ENCODE measurements at regions not wholly inside any gene's neighbourhood (a gene's known extent, or its start where the extent isn't known, plus 50 kb on each side); places are given as distances from the start of the nearest gene placed in this dataset.

DNA sequence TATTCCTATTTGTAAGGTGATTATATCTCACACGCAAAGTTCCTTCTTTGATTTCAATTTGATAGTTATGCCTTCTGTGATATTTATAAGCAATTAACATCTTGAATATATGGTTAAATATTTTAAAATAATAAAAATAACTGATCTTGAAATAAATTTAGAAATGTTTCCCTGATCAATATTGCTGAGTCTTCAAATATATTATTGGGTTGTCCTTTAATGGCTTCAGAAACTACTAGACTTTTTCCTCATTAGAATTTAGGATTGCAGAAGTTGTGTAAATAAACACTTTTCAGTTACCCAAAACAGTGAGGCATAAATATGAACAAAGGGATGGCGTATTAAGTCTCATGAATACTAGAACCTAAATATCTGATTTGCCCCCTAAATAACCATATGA lies 252.3 kb upstream of the PRR20A start:
- no peak for DNase-seq (ENCODE audit: low read depth, low spot score)

DNA sequence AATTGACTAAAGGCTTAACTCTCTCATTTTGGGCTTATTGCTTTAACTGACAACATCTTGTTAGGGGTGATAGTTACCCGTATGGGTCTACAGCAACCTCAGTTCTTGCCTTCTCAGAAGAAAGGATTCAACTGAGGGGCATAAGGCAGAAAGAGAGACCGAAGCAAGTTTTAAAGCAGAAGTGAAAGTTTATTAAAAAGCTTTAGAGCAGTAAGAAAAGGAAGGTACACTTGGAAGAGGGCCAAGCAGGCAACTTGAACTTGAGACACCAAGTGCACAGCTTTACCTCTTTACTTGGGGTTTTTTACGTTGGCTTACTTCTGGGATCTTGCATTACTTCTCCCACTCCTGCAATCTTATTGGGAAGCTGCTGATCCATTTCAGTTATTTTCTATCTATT lies 246.9 kb upstream of the PRR20A start:
- no peak for DNase-seq (ENCODE audit: low read depth, low spot score)

DNA sequence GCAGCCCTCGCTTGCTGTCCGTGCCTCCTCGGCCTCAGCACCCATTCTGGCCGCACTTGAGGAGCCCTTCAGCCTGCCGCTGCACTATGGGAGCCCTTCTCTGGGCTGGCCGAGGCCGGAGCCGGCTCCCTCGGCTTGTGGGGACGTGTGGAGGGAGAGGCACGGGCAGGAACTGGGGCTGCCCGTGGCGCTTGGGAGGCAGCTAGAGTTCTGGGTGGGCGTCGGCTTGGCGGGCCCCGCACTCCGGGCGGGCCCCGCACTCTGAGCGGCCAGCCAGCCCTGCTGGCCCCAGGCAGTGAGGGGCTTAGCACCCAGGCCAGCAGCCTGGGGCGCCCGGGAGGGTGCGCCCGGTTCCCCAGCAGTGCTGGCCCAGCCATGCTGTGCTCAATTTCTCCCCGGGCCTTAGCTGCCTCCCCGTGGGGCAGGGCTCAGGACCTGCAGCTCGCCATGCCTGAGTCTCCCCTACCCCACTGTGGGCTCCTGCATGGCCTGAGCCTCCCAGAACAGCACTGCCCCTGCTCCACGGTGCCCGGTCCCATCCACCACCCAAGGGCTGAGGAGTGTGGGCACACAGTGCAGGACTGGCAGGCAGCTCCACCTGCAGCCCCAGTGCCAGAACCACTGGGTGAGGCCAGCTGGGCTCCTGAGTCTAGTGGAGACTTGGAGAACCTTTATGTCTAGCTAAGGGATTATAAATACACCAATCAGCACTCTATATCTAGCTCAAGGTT lies 240.0 kb upstream of the PRR20A start:
- DNase-seq (ENCODE audit: low read depth, low spot score), result no peak

DNA sequence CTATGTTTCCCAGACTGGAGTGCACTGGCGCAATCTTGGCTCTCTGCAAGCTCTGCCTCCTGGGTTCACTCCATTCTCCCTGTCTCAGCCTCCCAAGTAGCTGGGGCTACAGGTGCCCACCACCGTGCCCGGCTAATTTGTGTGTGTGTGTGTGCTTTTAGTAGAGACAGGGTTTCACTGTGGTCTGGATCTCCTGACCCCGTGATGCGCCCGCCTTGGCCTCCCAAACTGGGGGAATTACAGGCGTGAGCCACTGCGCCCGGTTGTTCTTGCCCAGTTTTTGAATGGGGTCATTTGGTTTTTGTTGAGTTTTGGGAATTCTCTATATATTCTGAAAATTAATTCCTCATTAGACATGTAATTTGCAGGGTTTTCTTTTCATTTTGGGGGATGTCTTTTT lies 238.4 kb upstream of the PRR20A start:
- DNase-seq (ENCODE audit: low read depth, low spot score), result no peak

DNA sequence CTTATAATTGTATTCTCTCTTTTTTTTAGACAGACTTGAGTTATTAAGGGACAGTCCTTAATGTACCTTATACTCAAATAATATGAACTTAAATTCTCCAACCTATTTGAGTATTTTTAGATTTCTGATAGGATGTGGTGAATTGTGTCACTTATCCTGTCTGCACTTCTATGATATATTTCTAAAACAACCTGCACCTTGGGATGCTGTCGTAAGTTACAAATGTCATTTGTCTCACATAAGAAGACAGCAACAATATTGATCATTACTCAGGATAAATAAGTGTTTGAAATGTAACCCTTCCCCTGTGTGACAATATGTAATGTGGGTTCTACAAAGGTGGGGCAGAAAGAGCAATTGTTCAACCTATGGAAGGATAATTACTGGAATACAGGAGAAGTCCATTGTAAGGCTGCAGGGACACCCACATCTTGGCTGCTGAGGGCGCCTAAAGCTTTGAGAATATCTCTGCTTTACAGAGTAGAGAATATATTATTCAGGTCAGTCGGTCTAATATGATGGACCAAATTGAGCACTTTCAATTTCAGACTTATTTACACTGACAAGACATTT lies 236.9 kb upstream of the PRR20A start:
- no peak for DNase-seq (ENCODE audit: low read depth, low spot score)

DNA sequence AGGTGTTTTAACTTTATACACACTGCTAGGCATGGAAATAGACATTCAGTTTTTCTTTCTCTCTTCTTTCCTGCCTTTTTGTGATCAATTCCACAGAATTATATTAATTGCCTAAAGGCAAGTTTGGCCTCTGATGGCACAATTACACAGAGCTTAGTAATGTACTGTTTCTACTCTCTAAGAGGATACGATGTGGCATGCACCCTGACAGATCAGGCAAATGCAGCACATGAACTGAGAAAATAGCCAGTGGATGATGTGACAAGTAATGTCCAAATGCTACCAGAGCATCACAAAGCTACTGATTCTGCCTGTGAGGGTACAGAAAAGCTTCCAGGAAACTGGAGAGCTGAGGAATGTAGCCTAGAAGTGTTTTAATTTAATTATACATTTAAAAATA lies 233.8 kb upstream of the PRR20A start:
- peak; percentile 1 for DNase-seq (ENCODE audit: low read depth, low spot score)

DNA sequence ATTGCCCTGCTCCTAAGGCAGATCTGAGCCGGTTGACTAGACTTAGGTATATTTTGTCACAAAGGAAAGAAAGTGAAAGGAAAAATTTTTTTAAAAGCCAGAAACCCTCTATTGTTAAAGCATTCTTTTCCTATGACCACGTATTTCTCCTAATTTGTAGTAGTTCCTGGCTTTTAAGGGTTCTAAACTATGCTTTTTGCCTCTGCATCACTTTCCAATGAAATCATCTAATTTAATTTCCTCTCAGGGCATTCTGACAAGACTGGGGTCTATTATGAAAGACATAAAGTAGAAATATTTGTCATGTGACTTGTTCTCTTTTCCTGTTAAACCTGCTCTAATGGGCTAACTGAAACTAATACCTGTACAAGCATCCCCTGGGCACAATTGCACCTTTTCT lies 233.0 kb upstream of the PRR20A start:
- DNase-seq (ENCODE audit: low read depth, low spot score), result peak; percentile 0

DNA sequence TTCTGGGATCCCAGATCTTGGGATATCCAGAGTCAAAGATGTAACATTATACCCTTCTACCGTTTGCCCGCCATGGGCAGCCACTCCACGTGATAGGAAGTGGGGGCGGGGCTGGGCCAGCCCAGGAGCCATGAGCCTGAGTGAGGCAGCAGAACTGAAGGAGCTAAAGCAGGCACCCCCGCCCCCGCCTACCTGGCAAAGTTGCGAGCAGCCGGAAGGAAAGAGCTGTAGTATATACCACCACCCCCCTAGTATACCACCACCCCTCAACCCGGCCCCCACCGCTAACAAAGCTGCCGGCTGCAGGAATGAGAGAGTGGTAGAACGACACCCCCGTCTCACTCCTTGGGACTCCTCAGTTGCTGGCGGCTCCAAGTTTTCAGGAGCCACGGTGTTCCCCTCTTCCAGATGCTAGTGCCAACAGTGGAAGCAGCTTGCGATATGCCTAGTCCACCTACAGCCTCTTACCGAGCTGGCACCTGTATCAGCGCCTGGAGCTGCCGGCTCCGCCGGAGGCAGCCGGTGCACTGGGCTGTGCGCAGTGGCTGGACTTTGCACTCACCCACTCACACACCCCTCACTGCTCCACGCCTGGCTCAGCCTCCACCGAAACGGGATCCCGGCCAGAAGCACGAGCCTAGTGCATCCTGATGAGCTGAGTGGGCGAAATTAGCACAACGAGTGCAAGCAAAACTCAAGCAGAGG lies 230.7 kb upstream of the PRR20A start:
- no peak for DNase-seq (ENCODE audit: low read depth, low spot score)

DNA sequence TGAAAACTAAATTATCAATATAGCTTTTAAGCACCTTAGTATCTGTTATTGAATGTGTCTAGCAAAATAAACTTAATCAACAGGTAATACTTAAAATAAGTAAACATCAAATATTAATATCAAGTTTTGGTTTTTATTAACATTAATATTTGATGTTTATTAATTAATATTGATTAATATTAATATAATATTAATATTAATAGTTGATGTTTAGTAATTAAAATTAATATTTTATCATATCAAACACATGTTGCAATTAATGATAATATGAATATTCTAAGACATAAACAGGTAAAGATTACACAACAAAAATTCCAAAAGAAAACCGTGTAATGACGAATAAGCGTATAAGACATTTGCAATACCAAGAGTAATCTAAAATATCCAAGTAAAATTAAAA lies 222.8 kb upstream of the PRR20A start:
- DNase-seq (ENCODE audit: low read depth, low spot score), result no peak

DNA sequence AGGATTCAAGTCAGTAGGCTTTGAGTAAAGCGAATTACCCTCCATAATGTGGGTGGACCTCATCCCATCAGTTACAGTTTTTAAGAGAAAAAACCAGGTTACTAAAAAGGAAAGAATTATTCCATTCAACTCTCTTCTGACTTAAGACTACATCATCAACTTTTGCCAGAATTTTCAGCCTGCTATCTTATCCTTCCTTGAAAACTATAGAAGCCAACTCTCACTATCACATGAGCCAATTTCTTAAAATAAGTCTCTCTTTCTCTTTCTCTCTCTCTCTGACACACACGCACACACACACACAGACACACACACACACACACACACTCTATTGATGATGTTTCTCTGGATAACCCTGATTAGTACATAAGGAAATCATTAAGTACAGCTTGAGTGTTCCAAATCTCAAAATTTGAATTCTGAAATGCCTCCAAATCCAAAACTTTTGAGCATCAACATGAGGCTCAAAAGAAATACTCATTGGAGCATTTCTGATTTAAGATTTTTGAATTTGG lies 217.0 kb upstream of the PRR20A start:
- no peak for DNase-seq (ENCODE audit: low read depth, low spot score)

DNA sequence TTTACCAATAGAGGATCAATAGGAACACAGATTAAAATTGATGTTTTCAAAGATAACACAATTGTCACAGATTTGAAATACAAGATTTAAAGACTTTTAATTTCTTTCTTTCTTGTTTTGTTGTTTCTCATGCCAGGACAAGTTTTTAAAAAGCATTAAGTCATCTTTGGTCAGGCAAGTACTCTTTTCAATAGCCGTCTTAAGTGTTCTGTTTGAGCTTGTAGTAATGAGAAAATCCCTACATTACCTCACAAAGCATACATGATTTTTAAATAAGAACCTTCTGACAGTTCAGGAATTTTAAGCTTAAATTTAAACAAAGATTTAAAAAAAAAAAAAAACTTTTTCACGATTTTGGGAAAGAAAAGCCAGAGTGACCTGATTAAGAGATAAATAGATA lies 216.3 kb upstream of the PRR20A start:
- DNase-seq (ENCODE audit: low read depth, low spot score), result no peak

DNA sequence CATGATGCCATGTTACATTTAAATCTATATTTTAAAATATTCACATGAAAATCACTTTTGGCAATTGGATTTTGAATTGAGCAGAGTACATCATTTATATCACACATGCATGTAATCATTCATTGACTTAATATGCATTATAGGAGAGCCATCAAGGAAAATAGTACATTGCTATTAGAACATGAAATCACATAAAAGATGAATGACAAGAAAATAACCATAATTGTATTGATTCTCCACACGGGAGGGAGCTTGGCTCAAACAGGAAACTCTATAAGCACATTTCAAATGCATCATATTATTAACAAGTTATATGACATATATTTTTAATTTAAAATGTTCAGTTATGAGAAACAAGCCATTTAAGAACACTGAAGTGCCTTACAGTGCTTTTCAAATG lies 208.6 kb upstream of the PRR20A start:
- no peak for DNase-seq (ENCODE audit: low read depth, low spot score)

DNA sequence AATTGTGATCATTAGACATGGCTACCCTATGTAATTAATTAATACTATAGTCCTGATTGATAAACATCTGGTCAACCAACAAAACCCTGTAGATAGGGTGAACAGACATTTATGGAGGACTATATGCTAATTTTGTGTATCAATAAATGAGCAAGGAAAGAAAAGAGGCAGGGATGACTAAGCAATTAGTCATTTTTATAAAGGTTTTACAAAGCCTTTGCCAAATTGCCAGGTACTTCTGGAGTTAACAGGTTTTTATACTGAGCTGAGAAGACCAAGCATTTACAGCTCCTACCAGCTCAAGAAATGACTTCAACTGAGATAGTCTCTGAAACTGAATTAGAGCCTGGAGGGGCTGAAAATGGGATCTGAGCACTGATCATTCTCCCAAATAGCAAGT lies 186.8 kb upstream of the PRR20A start:
- no peak for DNase-seq (ENCODE audit: low read depth, low spot score)

DNA sequence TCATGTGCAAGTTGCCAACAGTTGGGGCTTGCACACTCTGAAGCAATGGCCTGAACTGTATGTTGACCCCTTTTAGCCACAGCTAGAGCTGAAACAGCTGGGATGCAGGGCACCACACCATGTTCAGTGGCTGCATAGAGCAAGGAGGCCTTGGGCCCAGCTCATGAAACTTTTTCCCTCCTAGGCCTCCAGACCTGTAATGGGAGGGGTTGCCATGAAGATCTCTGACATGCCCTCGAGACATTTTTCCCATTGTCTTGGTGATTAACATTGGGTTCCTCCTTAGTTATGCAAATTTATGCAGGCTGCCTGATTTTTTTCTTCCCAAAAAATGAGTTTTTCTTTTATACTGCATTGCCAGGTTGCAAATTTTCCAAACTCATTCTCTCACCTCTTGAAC lies 165.1 kb upstream of the PRR20A start:
- DNase-seq (ENCODE audit: low read depth, low spot score), result no peak

DNA sequence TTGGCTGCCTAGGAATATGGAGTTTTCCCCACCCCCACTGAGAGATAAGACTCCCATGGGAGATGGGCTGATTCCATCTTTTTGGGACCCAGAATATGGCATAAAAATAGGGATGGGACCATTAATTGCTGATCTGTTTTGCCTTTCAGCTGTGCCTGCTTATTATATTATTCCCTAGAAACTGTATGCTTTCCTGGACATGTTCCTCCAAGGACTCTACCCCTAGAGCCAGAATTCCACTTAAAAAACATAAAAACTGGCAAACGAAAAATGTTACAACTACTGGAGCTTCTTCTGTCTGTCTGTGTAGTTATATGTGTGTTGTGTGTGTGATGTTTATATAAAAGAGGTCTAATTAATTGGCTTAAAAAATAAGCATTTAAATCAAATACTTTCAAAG lies 159.9 kb upstream of the PRR20A start:
- DNase-seq (ENCODE audit: low read depth, low spot score), result no peak

DNA sequence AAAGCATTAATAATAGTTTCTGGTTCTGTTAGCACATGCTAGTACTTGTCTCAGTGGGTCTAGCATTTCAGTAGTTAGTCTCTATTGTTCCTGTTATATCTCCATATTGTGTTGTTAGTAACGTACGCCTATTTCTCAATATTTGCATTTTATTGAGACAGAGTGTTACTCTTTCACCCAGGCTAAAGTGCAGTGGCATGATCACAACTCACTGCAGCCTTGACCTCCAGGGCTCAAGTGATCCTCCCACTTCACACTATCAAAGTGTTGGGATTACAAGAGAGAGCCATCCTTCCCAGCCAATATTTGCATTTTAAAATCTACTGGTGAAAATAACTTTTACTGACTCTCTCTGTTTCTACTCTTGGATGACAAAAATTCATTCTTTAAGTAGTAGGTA lies 154.6 kb upstream of the PRR20A start:
- no peak for DNase-seq (ENCODE audit: low read depth, low spot score)

DNA sequence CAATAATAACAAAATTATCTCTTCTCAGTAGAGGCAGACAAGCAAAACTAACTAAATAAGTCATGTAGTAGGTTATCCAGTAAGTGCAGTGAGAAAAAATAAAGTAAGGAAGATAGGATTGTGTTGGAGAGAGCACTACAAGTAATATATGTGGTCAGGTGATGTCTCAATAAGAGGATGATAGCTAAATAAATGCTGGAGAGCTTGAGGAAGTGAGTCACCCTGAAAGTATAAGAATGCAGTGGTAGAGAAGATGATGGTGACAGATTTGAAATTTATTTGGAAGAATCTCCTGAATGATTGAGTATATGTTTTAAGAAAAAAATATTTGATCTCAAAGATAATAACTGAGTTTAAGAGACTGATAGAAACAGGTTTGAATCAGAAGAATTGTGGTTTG lies 152.2 kb upstream of the PRR20A start:
- DNase-seq (ENCODE audit: low read depth, low spot score), result no peak

DNA sequence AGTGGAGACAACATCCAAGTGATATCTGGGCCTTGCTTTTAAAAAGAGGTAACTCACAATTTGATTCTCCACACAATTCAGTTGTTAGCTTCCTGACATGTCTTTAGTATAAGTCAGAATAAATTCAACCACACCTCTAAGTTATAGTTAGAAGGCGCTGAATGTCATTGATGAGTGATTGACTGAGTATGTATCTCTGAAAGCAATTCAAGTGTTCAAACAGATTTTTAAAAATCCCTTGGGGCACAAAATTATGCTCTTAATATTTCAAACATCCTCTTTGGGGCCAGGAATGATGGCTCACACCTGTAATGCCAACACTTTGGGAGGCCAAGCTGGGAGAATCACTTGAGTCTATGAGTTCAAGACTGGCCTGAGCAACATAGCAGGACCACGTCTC lies 137.0 kb upstream of the PRR20A start:
- no peak for DNase-seq (ENCODE audit: low read depth, low spot score)

DNA sequence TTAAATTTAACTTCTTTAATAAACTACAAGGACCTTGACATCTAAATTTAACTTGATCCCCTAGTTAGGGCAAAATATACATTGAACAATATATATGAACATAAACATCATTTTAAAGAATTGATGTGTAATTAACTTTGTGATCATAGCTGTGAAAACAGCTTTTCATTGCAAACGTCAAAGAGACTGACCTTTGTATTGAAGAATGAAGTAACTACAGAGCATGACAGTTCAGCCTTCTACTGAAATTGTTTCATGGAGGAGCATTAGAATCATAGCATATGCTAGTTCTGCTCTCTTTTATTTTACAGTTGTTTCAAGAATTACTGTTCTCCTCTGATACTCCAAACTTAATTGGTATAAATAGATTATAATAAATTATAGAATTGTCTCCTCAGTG lies 123.4 kb upstream of the PRR20A start:
- no peak for DNase-seq (ENCODE audit: low read depth, low spot score)

DNA sequence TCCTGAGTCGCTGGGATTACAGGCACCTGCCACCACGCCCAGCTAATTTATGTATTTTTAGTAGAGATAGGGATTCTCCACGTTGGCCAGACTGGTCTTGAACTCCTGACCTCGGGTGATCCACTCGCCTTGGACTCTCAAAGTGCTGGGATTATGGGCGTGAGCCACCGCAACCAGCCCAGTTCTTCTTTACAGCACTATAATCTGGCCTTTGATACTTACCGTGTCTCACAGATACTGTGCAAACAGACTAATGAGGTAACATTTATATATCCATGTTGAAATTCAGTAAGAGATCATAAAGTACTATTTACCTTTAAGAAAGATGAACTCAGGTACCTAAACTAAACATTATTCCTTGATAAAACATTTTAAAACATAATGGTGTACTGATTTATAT lies 121.8 kb upstream of the PRR20A start:
- DNase-seq (ENCODE audit: low read depth, low spot score), result no peak

DNA sequence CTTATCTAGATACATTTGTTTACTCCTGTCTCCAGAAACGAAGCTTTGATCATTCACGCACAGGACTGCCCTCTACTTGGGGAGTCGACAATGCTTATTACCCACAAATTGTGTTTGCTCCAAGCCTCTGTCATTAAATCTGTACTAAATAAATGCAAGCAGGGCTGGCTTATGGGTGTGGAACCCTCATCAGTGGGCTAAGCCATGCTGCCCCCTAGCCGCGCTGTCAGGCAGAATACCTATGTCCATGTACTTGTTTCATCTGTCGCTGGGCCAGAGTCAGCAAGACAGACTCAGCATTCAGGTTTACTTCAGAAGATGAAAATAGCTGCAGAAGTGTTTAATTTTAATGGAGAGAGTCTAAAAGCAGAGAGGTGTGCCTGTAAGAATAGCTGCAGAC lies 110.0 kb upstream of the PRR20A start:
- DNase-seq (ENCODE audit: low read depth, low spot score), result no peak

DNA sequence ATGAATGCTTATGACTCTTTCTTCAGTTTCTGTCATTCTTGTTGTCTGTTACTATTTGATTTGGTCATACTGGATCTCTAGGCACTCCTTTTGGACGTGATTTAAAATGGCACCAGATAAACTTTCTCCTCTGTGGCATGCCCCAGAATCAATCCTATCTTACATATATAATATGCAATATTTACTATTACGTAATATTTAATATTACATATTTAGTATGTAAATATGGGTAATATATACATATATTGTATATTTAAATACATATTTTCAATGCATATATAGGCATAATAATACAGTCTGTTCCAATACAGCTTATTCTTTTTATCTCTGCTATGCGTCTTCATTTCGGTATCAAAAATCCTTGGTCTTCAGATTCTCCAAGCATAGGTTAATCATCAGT lies 104.4 kb upstream of the PRR20A start:
- DNase-seq (ENCODE audit: low read depth, low spot score), result no peak

DNA sequence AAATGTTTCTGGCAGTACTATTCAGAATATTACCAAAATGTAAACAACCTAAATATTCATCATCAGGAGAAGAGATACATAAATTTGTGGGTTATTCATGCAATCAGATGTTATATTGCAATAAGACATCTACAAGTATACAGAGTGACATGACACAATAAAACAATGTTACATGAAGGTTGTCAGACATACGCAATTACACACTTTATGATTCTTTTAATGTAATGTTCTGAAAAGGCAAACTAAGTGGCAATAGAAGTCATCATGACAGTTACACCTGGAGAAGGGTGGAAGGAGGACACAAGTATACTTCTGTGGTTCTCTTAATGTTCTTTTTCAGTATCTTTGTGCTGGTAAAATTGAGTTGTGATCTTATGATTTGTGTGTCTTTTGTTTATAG lies 95.8 kb upstream of the PRR20A start:
- DNase-seq (ENCODE audit: low read depth, low spot score), result no peak

Data from astrocyte of the hippocampus (primary cell).